Sciatic nerve (tissue), 2 donors: ENCODE measurements at regions not wholly inside any gene's neighbourhood (a gene's known extent, or its start where the extent isn't known, plus 50 kb on each side); places are given as distances from the start of the nearest gene placed in this dataset.
"Not testable (repeated sequence)": the region's sequence is repeated elsewhere in the genome, so short reads cannot be mapped to it uniquely, and the experiment has no call there.

Source experiments
- ATAC-seq: fragments of 200-7000 bp; cut with Tn5 transposase; one replicate; pipeline ENCODE4 v1.9.1; 2020; ENCODE audit warnings: mild to moderate bottlenecking, moderate library complexity
- DNase-seq: peaks from one replicate; pipeline ENCODE4 v3.0.0-alpha.2; 2020; ENCODE audit warnings: low spot score
- intact Hi-C: fragments of 100-400 bp; cut with DNase I; formaldehyde crosslinking; loops from one replicate; pipeline ENCODE4 v1.14.2; 2022
- donor health status: DM: no; HTN: no; CAD: no.
- donor health status: DM: no; HTN: no; CAD: no.

GRCh38 chr16:58863042-58863441, 128.9 kb upstream of the GOT2 start:
- intact Hi-C loops = no loop called here
- DNase-seq = no peak
- ATAC-seq = no peak

GRCh38 chr16:58862334-58863021, 128.4 kb upstream of the GOT2 start:
- intact Hi-C loops = no loop called here
- DNase-seq (no peak), ATAC-seq (no peak)

DNA sequence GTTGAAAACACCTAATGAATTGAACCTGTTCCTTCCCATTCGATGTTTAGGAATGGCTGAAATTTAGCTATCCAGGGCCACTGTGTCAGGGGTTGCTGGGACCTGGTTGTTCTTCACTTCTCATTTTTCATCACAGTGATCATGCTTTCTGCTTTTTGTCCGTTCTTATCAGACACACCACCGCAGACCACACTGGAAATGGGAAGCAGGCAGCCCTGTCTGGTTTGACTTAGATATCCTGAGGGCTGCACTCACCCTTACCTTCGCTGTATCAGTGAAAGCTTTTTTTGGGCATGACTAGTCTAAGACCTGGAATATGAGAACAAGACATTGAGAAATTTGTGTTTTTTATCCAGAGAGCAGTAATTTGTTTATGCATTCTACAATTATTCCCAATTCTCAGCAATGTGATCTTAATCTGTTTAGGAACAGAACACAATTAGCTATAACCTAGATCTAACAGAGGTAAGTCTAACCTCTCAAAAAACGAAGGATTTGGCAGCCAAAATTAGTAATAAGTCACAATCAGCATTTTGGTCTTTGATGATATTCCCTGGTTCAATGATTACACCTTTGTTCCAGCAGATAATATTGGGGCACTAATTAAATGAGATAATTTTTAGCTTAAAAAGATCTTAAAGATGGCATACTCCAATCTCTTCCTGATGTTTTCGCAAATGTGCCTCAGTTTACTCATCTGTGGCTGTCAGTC, 126.0 kb upstream of the GOT2 start:
- ATAC-seq (no peak), DNase-seq (no peak)
- intact Hi-C loops = no loop called here

- DNase-seq, ATAC-seq, intact Hi-C loops: not testable (repeated sequence)
Observed at GRCh38 chr16:58858577-58858976, 124.5 kb upstream of the GOT2 start.

GRCh38 chr16:58855291-58855863, 121.3 kb upstream of the GOT2 start:
- DNase-seq (no peak), ATAC-seq (no peak)
- intact Hi-C loops = no loop called here

DNA sequence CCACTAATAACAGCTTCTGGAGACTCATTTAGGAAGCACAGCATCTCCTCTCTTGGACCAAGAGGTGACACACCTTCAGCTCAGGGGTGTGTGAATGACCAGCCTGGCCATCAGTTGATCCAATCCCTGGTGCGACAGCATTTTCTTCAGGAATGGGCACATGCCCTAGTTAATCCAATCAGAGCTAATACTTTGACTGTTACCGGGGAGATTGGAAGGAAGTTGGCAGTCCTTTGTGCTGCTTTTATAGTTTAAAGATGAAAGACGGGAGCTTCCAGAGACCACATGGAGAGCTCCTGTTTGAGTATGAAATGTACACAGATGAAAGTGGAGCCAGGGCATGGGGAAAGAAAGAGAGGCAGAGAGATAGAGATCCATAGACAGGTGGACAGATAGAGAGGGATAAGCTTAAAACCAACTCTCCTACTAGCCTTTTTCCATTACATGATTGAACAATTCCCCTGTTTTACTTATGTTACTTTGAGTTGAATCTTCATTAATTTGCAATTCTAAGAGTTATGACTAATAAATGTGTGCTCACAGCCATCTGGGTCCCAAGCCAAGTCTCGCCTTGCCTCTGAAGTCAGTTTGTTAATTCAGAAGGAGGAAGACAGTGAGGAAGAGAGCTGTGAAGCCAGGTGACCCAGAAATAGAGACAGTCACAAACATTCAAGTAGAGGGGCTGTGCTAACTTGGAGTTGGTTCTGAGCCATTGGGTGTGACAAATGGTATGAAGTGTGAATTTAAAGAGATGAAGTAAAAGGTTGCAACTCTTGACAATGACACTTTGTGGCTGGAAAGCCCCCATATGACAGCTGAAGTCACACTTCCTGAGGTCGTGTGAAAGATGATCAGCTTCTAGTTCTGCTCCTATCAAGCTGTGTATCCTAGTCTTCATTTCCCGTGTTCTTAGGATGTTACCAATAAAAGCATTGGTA, 120.0 kb upstream of the GOT2 start:
- ATAC-seq (no peak), DNase-seq (no peak)
- intact Hi-C loops = no loop called here

GRCh38 chr16:58850678-58851020, 116.5 kb upstream of the GOT2 start:
- DNase-seq (no peak), ATAC-seq (no peak)
- intact Hi-C loops = no loop called here

GRCh38 chr16:58850019-58850677, 116.0 kb upstream of the GOT2 start:
- intact Hi-C loops = no loop called here
- no peak for DNase-seq
- no peak for ATAC-seq

GRCh38 chr16:58848662-58849002, 114.5 kb upstream of the GOT2 start:
- intact Hi-C loops = no loop called here
- no peak for DNase-seq
- no peak for ATAC-seq

GRCh38 chr16:58847902-58848661, 114.0 kb upstream of the GOT2 start:
- no peak for ATAC-seq
- intact Hi-C loops = no loop called here
- DNase-seq = no peak

DNA sequence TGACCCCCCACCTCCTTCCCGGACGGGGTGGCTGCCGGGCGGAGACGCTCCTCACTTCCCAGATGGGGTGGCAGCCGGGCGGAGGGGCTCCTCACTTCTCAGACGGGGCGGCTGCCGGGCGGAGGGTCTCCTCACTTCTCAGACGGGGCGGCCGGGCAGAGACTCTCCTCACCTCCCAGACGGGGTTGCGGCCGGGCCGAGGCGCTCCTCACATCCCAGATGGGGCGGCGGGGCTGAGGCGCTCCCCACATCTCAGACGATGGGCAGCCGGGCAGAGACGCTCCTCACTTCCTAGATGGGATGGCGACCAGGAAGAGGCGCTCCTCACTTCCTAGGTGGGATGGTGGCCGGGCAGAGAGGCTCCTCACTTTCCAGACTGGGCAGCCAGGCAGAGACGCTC, 112.1 kb upstream of the GOT2 start:
- intact Hi-C loops, ATAC-seq, DNase-seq: not testable (repeated sequence)

DNA sequence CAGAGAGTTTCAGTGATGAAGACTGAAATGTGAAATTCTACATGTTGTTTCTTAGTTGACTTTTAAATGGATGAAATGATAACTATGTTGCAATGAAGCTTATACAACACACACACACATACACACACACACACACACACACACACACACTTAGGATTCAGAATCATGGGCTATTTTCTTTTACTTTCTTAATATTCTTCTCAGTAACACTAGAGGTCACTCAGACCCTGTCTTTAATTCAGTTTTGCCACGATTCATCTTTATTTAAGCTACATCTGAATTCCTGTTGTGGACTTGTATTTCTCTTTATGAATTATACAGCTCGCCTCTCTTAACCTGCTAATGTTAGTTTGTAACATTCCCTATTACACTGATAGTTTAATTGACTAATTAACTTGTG, 109.6 kb upstream of the GOT2 start:
- ATAC-seq (no peak), DNase-seq (no peak)
- intact Hi-C loops = no loop called here

DNA sequence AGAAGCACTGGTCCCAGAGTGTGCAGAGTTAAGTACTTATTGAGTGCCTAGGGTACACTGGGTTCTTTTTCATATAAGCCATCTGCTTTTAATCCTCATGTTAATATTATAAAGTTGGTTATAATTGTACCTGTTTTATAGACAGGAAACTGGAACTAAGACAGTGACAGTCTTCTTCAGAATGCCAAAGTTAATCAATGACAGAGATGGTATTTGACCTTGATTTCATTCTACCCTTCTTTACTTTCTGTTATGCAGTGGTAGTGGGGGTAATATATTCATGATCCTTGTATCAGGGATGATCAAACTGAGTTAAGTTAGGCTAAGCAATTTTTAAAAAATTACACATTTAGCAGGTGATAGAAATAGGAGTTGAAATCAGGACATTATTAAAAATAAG, 108.6 kb upstream of the GOT2 start:
- intact Hi-C loops = no loop called here
- ATAC-seq = no peak
- DNase-seq = no peak

- ATAC-seq (no peak), DNase-seq (no peak)
- intact Hi-C loops = no loop called here
Observed at GRCh38 chr16:58842156-58842555, 108.0 kb upstream of the GOT2 start.

DNA sequence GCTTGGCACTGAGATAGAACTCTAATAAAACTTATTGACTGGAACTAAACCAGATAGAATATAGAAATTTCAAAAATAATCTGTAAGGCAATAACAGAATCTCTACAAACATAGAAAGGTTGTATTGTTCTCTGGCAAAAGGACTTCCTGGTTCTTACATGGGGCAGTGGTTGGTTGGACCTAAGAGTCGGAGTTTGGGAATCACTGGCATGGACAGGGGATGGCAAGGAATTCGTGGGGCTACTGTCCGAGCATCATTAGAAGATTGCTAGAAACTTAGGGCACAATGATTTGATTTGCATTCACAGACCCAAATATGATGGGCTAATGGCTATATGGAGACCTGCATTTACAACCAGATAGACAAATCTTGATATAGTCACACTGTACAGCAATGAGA, 103.8 kb upstream of the GOT2 start:
- ATAC-seq (no peak), DNase-seq (no peak)
- intact Hi-C loops = no loop called here

- intact Hi-C loops = no loop called here
- ATAC-seq = no peak
- no peak for DNase-seq
Observed at GRCh38 chr16:58836427-58836826, 102.3 kb upstream of the GOT2 start.

GRCh38 chr16:58832386-58832895, 98.3 kb upstream of the GOT2 start:
- intact Hi-C loops = no loop called here
- DNase-seq (no peak), ATAC-seq (no peak)

DNA sequence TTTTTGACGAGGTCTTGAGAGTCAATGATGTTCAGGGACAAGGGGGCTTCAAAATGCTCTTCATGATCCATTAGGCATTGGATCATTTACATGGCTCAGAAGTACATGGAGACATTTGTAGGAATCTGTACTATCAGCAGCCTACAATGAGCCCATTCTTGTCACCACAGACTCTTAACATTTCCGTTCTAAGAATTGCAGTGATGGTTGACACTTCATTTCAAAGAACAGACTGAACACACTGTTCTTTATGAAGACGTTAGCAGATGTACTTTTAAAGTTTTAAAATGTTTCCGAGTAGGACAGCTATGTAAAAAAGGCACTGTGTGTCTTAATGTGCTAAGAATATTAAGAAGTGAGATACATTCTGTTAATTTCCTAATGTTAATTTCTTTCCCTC, 97.3 kb upstream of the GOT2 start:
- intact Hi-C loops = no loop called here
- DNase-seq (no peak), ATAC-seq (no peak)
